ENCODE measurements at regions not wholly inside any gene's neighbourhood (a gene's known extent, or its start where the extent isn't known, plus 50 kb on each side); places are given as distances from the start of the nearest gene placed in this dataset.
"Not testable (repeated sequence)": the region's sequence is repeated elsewhere in the genome, so short reads cannot be mapped to it uniquely, and the experiment has no call there.

DNA sequence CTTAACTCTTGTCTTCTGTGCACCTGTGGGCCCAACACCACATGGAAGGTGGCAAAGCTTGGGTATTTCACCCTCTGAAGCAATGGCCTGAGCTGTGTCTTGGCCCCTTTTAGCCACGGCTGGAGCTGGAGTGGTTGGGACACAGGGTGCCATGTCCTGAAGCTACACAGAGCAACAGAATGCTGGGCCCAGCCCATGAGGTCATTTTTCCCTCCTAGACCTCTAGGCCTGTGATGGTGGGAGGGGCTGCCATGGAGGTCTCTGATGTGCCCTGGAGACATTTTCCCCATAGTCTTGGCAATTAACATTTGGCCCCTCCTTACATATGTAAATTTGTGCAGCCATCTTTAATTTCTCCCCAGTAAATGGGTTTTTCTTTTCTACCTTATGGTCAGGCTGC lies 620.8 kb downstream of the RFPL4B start:
- Histone ChIP-seq H3K9ac (ENCODE audit: low read length) (no peak overlapping the region), H3K27me3 (ENCODE audit: insufficient read depth, low read length) (no peaks in the 10 kb centered on the region), H2AFZ (ENCODE audit: low read depth, low read length) (no peak overlapping the region), H3K27ac (ENCODE audit: low read depth, low read length) (no peak overlapping the region), H3K9me3 (ENCODE audit: insufficient read depth, low read depth, low read length) (peaks cover 3% of the 10 kb centered on the region), H3K36me3 (ENCODE audit: insufficient read depth, low read length) (no peaks in the 10 kb centered on the region), H3K4me3 (ENCODE audit: insufficient read depth, low read depth, low read length) (no peak overlapping the region), H3K4me2 (ENCODE audit: low read length) (no peak overlapping the region), H3K79me2 (ENCODE audit: insufficient read depth, low read length) (no peaks in the 10 kb centered on the region), H4K20me1 (ENCODE audit: insufficient read depth, low read length) (no peaks in the 10 kb centered on the region), H3K4me1 (ENCODE audit: insufficient read depth, low read length) (no peaks in the 10 kb centered on the region)
- H3K4me3 Mint-ChIP-seq (ENCODE audit: unreplicated experiment): no peak overlapping the region
- no peak for FAIRE-seq
- peaks cover 12% of the 10 kb centered on the region for H3K9me3 Mint-ChIP-seq (ENCODE audit: unreplicated experiment)
- no peaks in the 10 kb centered on the region for H3K4me1 Mint-ChIP-seq (ENCODE audit: low read depth, unreplicated experiment)
- TF ChIP-seq CTCF (IDR thresholded peaks at IDR 0.05; ENCODE audit: insufficient read depth, low read depth, low read length) (no peak), EZH2 (IDR thresholded peaks at IDR 0.05; ENCODE audit: insufficient read depth, low read length) (no peak)
- H3K27ac Mint-ChIP-seq (ENCODE audit: unreplicated experiment): no peak overlapping the region
- H3K27me3 Mint-ChIP-seq (ENCODE audit: low read depth, unreplicated experiment): no peaks in the 10 kb centered on the region
- H3K36me3 Mint-ChIP-seq (ENCODE audit: low read depth, unreplicated experiment): no peaks in the 10 kb centered on the region
- DNase-seq (ENCODE audit: low read depth): no peak

GRCh38 chr6:112971651-112972050 lies 624.5 kb downstream of the RFPL4B start:
- DNase-seq (ENCODE audit: low read depth) (no peak), FAIRE-seq (no peak)
- no peaks in the 10 kb centered on the region for H3K4me1 ChIP-seq (ENCODE audit: insufficient read depth, low read length)
- TF ChIP-seq CTCF (IDR thresholded peaks at IDR 0.05; ENCODE audit: insufficient read depth, low read depth, low read length) (no peak), EZH2 (IDR thresholded peaks at IDR 0.05; ENCODE audit: insufficient read depth, low read length) (no peak)
- no peak overlapping the region for H3K27ac Mint-ChIP-seq (ENCODE audit: unreplicated experiment)
- peaks cover 19% of the 10 kb centered on the region for H3K9me3 Mint-ChIP-seq (ENCODE audit: unreplicated experiment)
- H3K36me3 ChIP-seq (ENCODE audit: insufficient read depth, low read length): no peaks in the 10 kb centered on the region
- no peaks in the 10 kb centered on the region for H3K4me1 Mint-ChIP-seq (ENCODE audit: low read depth, unreplicated experiment)
- H4K20me1 ChIP-seq (ENCODE audit: insufficient read depth, low read length): no peaks in the 10 kb centered on the region
- no peaks in the 10 kb centered on the region for H3K36me3 Mint-ChIP-seq (ENCODE audit: low read depth, unreplicated experiment)
- H2AFZ ChIP-seq (ENCODE audit: low read depth, low read length): no peak overlapping the region
- H3K4me3 Mint-ChIP-seq (ENCODE audit: unreplicated experiment): no peak overlapping the region
- no peaks in the 10 kb centered on the region for H3K79me2 ChIP-seq (ENCODE audit: insufficient read depth, low read length)
- no peak overlapping the region for H3K4me3 ChIP-seq (ENCODE audit: insufficient read depth, low read depth, low read length)
- no peak overlapping the region for H3K4me2 ChIP-seq (ENCODE audit: low read length)
- no peaks in the 10 kb centered on the region for H3K27me3 ChIP-seq (ENCODE audit: insufficient read depth, low read length)
- no peak overlapping the region for H3K9ac ChIP-seq (ENCODE audit: low read length)
- H3K27me3 Mint-ChIP-seq (ENCODE audit: low read depth, unreplicated experiment): no peaks in the 10 kb centered on the region
- peaks cover 6% of the 10 kb centered on the region for H3K9me3 ChIP-seq (ENCODE audit: insufficient read depth, low read depth, low read length)
- no peak overlapping the region for H3K27ac ChIP-seq (ENCODE audit: low read depth, low read length)

- not testable (repeated sequence) for H3K36me3 Mint-ChIP-seq (ENCODE audit: low read depth, unreplicated experiment); H3K27me3 ChIP-seq (ENCODE audit: insufficient read depth, low read length); DNase-seq (ENCODE audit: low read depth); H4K20me1 ChIP-seq (ENCODE audit: insufficient read depth, low read length); H2AFZ ChIP-seq (ENCODE audit: low read depth, low read length); H3K27me3 Mint-ChIP-seq (ENCODE audit: low read depth, unreplicated experiment); H3K4me1 ChIP-seq (ENCODE audit: insufficient read depth, low read length); H3K27ac ChIP-seq (ENCODE audit: low read depth, low read length); FAIRE-seq; H3K9me3 ChIP-seq (ENCODE audit: insufficient read depth, low read depth, low read length); H3K9ac ChIP-seq (ENCODE audit: low read length); H3K79me2 ChIP-seq (ENCODE audit: insufficient read depth, low read length); H3K27ac Mint-ChIP-seq (ENCODE audit: unreplicated experiment); H3K4me3 ChIP-seq (ENCODE audit: insufficient read depth, low read depth, low read length); H3K36me3 ChIP-seq (ENCODE audit: insufficient read depth, low read length); H3K4me2 ChIP-seq (ENCODE audit: low read length); H3K4me3 Mint-ChIP-seq (ENCODE audit: unreplicated experiment); H3K4me1 Mint-ChIP-seq (ENCODE audit: low read depth, unreplicated experiment)
- H3K9me3 Mint-ChIP-seq (ENCODE audit: unreplicated experiment): peaks cover 12% of the 10 kb centered on the region
Measured at GRCh38 chr6:112974931-112975330, 627.8 kb downstream of the RFPL4B start.

GRCh38 chr6:112976579-112976978 lies 629.4 kb downstream of the RFPL4B start:
- H3K36me3 Mint-ChIP-seq (ENCODE audit: low read depth, unreplicated experiment); H3K36me3 ChIP-seq (ENCODE audit: insufficient read depth, low read length); DNase-seq (ENCODE audit: low read depth); H3K4me3 ChIP-seq (ENCODE audit: insufficient read depth, low read depth, low read length); FAIRE-seq; H3K27me3 Mint-ChIP-seq (ENCODE audit: low read depth, unreplicated experiment); H3K9me3 ChIP-seq (ENCODE audit: insufficient read depth, low read depth, low read length); H3K4me3 Mint-ChIP-seq (ENCODE audit: unreplicated experiment); H3K27me3 ChIP-seq (ENCODE audit: insufficient read depth, low read length); H3K4me1 Mint-ChIP-seq (ENCODE audit: low read depth, unreplicated experiment); H4K20me1 ChIP-seq (ENCODE audit: insufficient read depth, low read length); H2AFZ ChIP-seq (ENCODE audit: low read depth, low read length); H3K27ac Mint-ChIP-seq (ENCODE audit: unreplicated experiment); H3K79me2 ChIP-seq (ENCODE audit: insufficient read depth, low read length); H3K4me2 ChIP-seq (ENCODE audit: low read length); H3K4me1 ChIP-seq (ENCODE audit: insufficient read depth, low read length); H3K9ac ChIP-seq (ENCODE audit: low read length); H3K27ac ChIP-seq (ENCODE audit: low read depth, low read length): not testable (repeated sequence)
- peaks cover 12% of the 10 kb centered on the region for H3K9me3 Mint-ChIP-seq (ENCODE audit: unreplicated experiment)
